PC-9 (cell line): ENCODE measurements at regions not wholly inside any gene's neighbourhood (a gene's known extent, or its start where the extent isn't known, plus 50 kb on each side); places are given as distances from the start of the nearest gene placed in this dataset.

Experiments used
- BruUV-seq: library from RNA; stranded (reverse); fragments of 400-500 nt; replicated peaks from 2 replicates; lab custom pipeline; 2021; lab: Mats Ljungman, UMichigan
- CTCF ChIA-PET: fragments of 300-600 bp; sonication (Branson Sonifier 250); formaldehyde crosslinking; loops from one replicate; lab custom pipeline; 2022; ENCODE audit warnings: antibody characterized with exemption; lab: Charles Lee
- POLR2A ChIA-PET: fragments of 300-600 bp; sonication (Branson Sonifier 250); formaldehyde crosslinking; loops from one replicate; lab custom pipeline; 2022; ENCODE audit warnings: antibody characterized with exemption; ENCODE audit not compliant: unreplicated experiment; lab: Charles Lee
- DNase-seq, 2 experiments: peaks; one replicate each; pipeline versions ENCODE4 v3.0.0 to v3.0.0-alpha.2; 2015 to 2022; ENCODE audit warnings: mixed read lengths in 1 of 2
- H2AFZ ChIP-seq: fragments of 200-600 bp; sonication (generic); 2 replicates; pipeline ENCODE4 v1.8.1; 2017; ENCODE audit warnings: antibody characterized with exemption
- H3F3A ChIP-seq: fragments of 200-600 bp; sonication (generic); 2 replicates; pipeline ENCODE4 v1.8.1; 2017; ENCODE audit warnings: antibody characterized with exemption, mild to moderate bottlenecking, low read depth; ENCODE audit not compliant: insufficient read depth
- H3K27ac ChIP-seq: fragments of 200-600 bp; sonication (generic); 2 replicates; pipeline ENCODE4 v1.6.1; 2016; ENCODE audit warnings: mixed run types
- H3K27me3 ChIP-seq: fragments of 200-600 bp; sonication (generic); 2 replicates; pipeline ENCODE4 v1.6.1; 2016; ENCODE audit warnings: low read depth, mixed run types; ENCODE audit not compliant: insufficient read depth
- H3K36me3 ChIP-seq: fragments of 200-600 bp; sonication (generic); 2 replicates; pipeline ENCODE4 v1.6.1; 2016; ENCODE audit warnings: low read depth, mixed run types
- H3K4me1 ChIP-seq: fragments of 200-600 bp; sonication (generic); replicated peaks from 2 replicates; pipeline ENCODE4 v1.6.1; 2016; ENCODE audit warnings: mixed run types; ENCODE audit not compliant: insufficient read depth
- H3K4me2 ChIP-seq: fragments of 200-600 bp; sonication (generic); 2 replicates; pipeline ENCODE4 v1.6.1; 2017; ENCODE audit warnings: mixed run types
- H3K4me3 ChIP-seq: fragments of 200-600 bp; sonication (generic); 2 replicates; pipeline ENCODE4 v1.6.1; 2016; ENCODE audit warnings: mixed run types
- H3K79me2 ChIP-seq: fragments of 200-600 bp; sonication (generic); 2 replicates; pipeline ENCODE4 v1.6.1; 2017; ENCODE audit warnings: low read depth, mixed run types
- H3K9me2 ChIP-seq: fragments of 200-600 bp; sonication (generic); 2 replicates; pipeline ENCODE4 v1.8.1; 2017; ENCODE audit warnings: mild to moderate bottlenecking; ENCODE audit not compliant: insufficient read depth
- H3K9me3 ChIP-seq: fragments of 200-600 bp; sonication (generic); 2 replicates; pipeline ENCODE4 v1.8.1; 2016; ENCODE audit warnings: low read depth; ENCODE audit not compliant: insufficient read depth
- H4K20me1 ChIP-seq: fragments of 200-600 bp; sonication (generic); 2 replicates; pipeline ENCODE4 v1.8.1; 2017; ENCODE audit not compliant: insufficient read depth
- EZH2 ChIP-seq: fragments of 200-600 bp; sonication (generic); IDR thresholded peaks from 2 replicates; pipeline ENCODE4 v1.8.0; 2017; ENCODE audit warnings: antibody characterized with exemption, low read depth
- intact Hi-C: fragments of 100-400 bp; cut with micrococcal nuclease; formaldehyde crosslinking; loops from one replicate; pipeline ENCODE4 v1.10.0; 2022; ENCODE audit not compliant: unreplicated experiment
- TF ChIP-seq, protein P1 (sequence below): fragments of 200-600 bp; sonication (generic); conservative IDR thresholded peaks from 2 replicates; pipeline ENCODE4 v1.6.1; 2017; ENCODE audit warnings: mixed run types, antibody characterized with exemption, mild to moderate bottlenecking, moderate library complexity

DNA sequence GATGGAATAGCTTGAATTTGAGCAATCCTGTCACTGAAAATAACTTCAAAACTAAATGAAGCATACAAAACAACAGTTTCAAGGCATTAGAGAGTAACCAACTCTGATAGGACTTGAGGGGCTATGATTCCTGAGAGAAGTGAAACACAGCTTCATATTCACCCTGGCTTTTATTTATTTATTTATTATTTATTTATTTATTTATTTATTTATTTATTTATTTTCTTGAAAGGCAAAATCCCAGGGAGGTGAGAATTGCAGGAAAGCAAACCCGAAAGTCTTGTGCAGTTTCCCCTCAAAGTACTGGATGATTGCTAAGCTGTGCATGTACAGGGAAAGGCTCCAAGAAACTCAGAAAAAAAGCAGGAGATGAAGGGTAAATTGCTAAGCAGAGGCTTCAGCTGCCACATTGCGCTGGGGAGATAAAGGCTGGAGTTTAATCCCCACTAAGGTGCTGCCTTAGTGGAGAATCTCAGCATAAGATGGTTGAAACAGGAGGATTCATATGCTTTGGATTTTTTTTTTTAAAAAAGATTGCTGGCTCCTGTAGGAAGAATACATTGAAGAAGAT lies 72.9 kb upstream of the COL24A1 start:
- Histone ChIP-seq H4K20me1 (no peaks in the 10 kb centered on the region), H3K27ac (no peak overlapping the region), H3K27me3 (no peaks in the 10 kb centered on the region), H3K9me3 (no peaks in the 10 kb centered on the region; the same call in 1 of the 2 replicates), H3K4me2 (no peak overlapping the region), H3K9me2 (no peaks in the 10 kb centered on the region), H3K4me3 (no peak overlapping the region), H3K4me1 (no peaks in the 10 kb centered on the region), H3F3A (no peaks in the 10 kb centered on the region), H2AFZ (no peak overlapping the region), H3K79me2 (no peaks in the 10 kb centered on the region), H3K36me3 (no peaks in the 10 kb centered on the region)
- no peak for DNase-seq
- BruUV-seq: no TSS peak
- POLR2A ChIA-PET: no interaction called here
- intact Hi-C loops: no loop called here
- CTCF ChIA-PET: no interaction called here
- TF ChIP-seq, protein P1, sequence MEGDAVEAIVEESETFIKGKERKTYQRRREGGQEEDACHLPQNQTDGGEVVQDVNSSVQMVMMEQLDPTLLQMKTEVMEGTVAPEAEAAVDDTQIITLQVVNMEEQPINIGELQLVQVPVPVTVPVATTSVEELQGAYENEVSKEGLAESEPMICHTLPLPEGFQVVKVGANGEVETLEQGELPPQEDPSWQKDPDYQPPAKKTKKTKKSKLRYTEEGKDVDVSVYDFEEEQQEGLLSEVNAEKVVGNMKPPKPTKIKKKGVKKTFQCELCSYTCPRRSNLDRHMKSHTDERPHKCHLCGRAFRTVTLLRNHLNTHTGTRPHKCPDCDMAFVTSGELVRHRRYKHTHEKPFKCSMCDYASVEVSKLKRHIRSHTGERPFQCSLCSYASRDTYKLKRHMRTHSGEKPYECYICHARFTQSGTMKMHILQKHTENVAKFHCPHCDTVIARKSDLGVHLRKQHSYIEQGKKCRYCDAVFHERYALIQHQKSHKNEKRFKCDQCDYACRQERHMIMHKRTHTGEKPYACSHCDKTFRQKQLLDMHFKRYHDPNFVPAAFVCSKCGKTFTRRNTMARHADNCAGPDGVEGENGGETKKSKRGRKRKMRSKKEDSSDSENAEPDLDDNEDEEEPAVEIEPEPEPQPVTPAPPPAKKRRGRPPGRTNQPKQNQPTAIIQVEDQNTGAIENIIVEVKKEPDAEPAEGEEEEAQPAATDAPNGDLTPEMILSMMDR: no peak
- no peak for TF ChIP-seq EZH2

DNA sequence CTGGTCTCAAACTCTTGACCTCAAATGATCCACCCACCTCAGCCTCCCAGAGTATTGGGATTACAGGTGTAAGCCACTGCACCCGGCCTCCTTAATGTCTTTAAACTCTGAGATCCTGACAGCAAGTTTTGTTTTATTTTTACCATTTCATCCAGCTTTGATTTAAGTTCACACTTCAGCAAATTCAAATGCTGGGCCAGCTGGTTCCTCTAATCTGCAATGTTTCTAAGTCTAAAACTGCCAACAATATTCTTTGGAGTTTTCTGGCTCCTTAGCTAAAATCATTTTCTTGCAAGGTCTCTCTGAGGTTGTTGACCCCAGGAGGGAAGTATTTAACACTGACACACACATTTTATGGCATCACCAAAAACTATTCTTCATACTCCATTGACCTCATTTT lies 72.0 kb upstream of the COL24A1 start:
- no peaks in the 10 kb centered on the region for H3K9me3 ChIP-seq
- no peak for DNase-seq
- no peak overlapping the region for H3K4me2 ChIP-seq
- no peak overlapping the region for H2AFZ ChIP-seq
- TF ChIP-seq, protein P1: no peak
- TF ChIP-seq EZH2: no peak
- H3K4me1 ChIP-seq: no peaks in the 10 kb centered on the region
- H4K20me1 ChIP-seq: no peaks in the 10 kb centered on the region
- ChIA-PET POLR2A (no interaction called here), CTCF (no interaction called here)
- H3K27ac ChIP-seq: no peak overlapping the region
- no TSS peak for BruUV-seq
- H3K36me3 ChIP-seq: no peaks in the 10 kb centered on the region
- H3K9me2 ChIP-seq: no peaks in the 10 kb centered on the region
- no peaks in the 10 kb centered on the region for H3K27me3 ChIP-seq
- no peak overlapping the region for H3K4me3 ChIP-seq
- H3K79me2 ChIP-seq: no peaks in the 10 kb centered on the region
- H3F3A ChIP-seq: no peaks in the 10 kb centered on the region
- intact Hi-C loops: no loop called here

DNA sequence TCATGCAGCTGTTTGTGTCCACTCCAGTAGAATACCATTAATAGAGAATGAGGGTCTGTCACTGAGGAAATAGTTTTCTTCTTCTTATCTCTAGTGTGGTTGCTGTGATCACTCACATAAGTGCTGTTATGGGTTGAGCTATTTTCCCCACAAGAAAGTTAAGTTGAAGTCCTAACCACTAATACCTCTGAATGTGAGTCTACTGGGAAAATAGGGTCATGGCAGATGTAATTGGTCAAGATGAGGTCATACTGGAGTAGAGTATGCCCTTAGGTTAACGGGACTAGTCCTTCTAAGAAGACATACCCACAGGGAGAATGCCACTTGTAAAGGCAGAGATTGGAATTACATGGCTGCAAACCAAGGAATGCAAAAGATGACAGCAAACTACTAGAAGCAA lies 70.5 kb upstream of the COL24A1 start:
- intact Hi-C loops: no loop called here
- Histone ChIP-seq H3K4me1 (no peaks in the 10 kb centered on the region), H3K79me2 (no peaks in the 10 kb centered on the region), H3K4me2 (no peak overlapping the region), H3F3A (no peaks in the 10 kb centered on the region), H4K20me1 (no peaks in the 10 kb centered on the region), H3K27me3 (no peaks in the 10 kb centered on the region), H3K36me3 (no peaks in the 10 kb centered on the region), H3K27ac (no peak overlapping the region), H2AFZ (no peak overlapping the region), H3K4me3 (no peak overlapping the region), H3K9me3 (no peaks in the 10 kb centered on the region), H3K9me2 (no peaks in the 10 kb centered on the region)
- no TSS peak for BruUV-seq
- no peak for TF ChIP-seq EZH2
- TF ChIP-seq, protein P1: no peak
- DNase-seq: no peak
- ChIA-PET CTCF (no interaction called here), POLR2A (no interaction called here)
